ENCODE measurements at regions not wholly inside any gene's neighbourhood (a gene's known extent, or its start where the extent isn't known, plus 50 kb on each side); places are given as distances from the start of the nearest gene placed in this dataset.

GRCh38 chr6:152811785-152812184 is 61.2 kb downstream of the VIP start:
- Histone ChIP-seq H3K27ac (no peak overlapping the region), H3K27me3 (no peaks in the 10 kb centered on the region), H3K9me3 (no peaks in the 10 kb centered on the region), H3K36me3 (no peaks in the 10 kb centered on the region), H3K4me3 (no peak overlapping the region), H3K4me1 (no peaks in the 10 kb centered on the region)
- TF ChIP-seq POLR2A (IDR thresholded peaks at IDR 0.05), result no peak
- TF ChIP-seq CTCF (IDR thresholded peaks at IDR 0.05 in 4 of 5, conservative IDR thresholded peaks at IDR 0.05 in 1 of 5), result no peak
- in situ Hi-C loops (cut with MboI; ENCODE audit: low sequenced_read_pairs in 4 of 4) (no loop called here), intact Hi-C loops (cut with DNase I; ENCODE audit: low total_unique reads) (no loop called here)
- DNase-seq, result no peak
- ATAC-seq, result no peak

- no peak for DNase-seq
- H3K36me3 ChIP-seq, result no peaks in the 10 kb centered on the region
- intact Hi-C loops (cut with DNase I; ENCODE audit: low total_unique reads), result no loop called here
- no peak for ATAC-seq
- H3K4me3 ChIP-seq, result no peak overlapping the region
- H3K9me3 ChIP-seq, result no peaks in the 10 kb centered on the region
- no peak overlapping the region for H3K27ac ChIP-seq
- no peaks in the 10 kb centered on the region for H3K27me3 ChIP-seq
- in situ Hi-C loops (cut with MboI; ENCODE audit: low sequenced_read_pairs in 4 of 4), result no loop called here
- no peaks in the 10 kb centered on the region for H3K4me1 ChIP-seq
- TF ChIP-seq POLR2A (IDR thresholded peaks at IDR 0.05) (no peak), CTCF (IDR thresholded peaks at IDR 0.05 in 4 of 5, conservative IDR thresholded peaks at IDR 0.05 in 1 of 5) (no peak)
Measured at GRCh38 chr6:152815230-152815872, 64.8 kb downstream of the VIP start.

GRCh38 chr6:152816055-152816454 is 65.5 kb downstream of the VIP start:
- H3K36me3 ChIP-seq, result no peaks in the 10 kb centered on the region
- no peak for ATAC-seq
- H3K27ac ChIP-seq, result no peak overlapping the region
- DNase-seq, result no peak
- H3K9me3 ChIP-seq, result no peaks in the 10 kb centered on the region
- intact Hi-C loops (cut with DNase I; ENCODE audit: low total_unique reads), result no loop called here
- no peaks in the 10 kb centered on the region for H3K4me1 ChIP-seq
- in situ Hi-C loops (cut with MboI; ENCODE audit: low sequenced_read_pairs in 4 of 4), result no loop called here
- TF ChIP-seq CTCF (IDR thresholded peaks at IDR 0.05 in 4 of 5, conservative IDR thresholded peaks at IDR 0.05 in 1 of 5) (no peak), POLR2A (IDR thresholded peaks at IDR 0.05) (no peak)
- H3K4me3 ChIP-seq, result no peak overlapping the region
- H3K27me3 ChIP-seq, result no peaks in the 10 kb centered on the region

GRCh38 chr6:152821525-152821924 is 70.9 kb downstream of the VIP start:
- Histone ChIP-seq H3K4me3 (no peak overlapping the region), H3K36me3 (no peaks in the 10 kb centered on the region), H3K27me3 (no peaks in the 10 kb centered on the region), H3K4me1 (no peaks in the 10 kb centered on the region), H3K9me3 (no peaks in the 10 kb centered on the region), H3K27ac (no peak overlapping the region)
- in situ Hi-C loops (cut with MboI; ENCODE audit: low sequenced_read_pairs in 4 of 4) (no loop called here), intact Hi-C loops (cut with DNase I; ENCODE audit: low total_unique reads) (no loop called here)
- no peak for TF ChIP-seq POLR2A (IDR thresholded peaks at IDR 0.05)
- no peak for TF ChIP-seq CTCF (IDR thresholded peaks at IDR 0.05 in 4 of 5, conservative IDR thresholded peaks at IDR 0.05 in 1 of 5)
- DNase-seq, result no peak
- no peak for ATAC-seq

GRCh38 chr6:152824666-152825065 is 74.1 kb downstream of the VIP start:
- H3K4me1 ChIP-seq, result no peaks in the 10 kb centered on the region
- DNase-seq (no peak), ATAC-seq (no peak)
- TF ChIP-seq POLR2A (IDR thresholded peaks at IDR 0.05) (no peak), CTCF (IDR thresholded peaks at IDR 0.05 in 4 of 5, conservative IDR thresholded peaks at IDR 0.05 in 1 of 5) (no peak)
- H3K27ac ChIP-seq, result no peak overlapping the region
- in situ Hi-C loops (cut with MboI; ENCODE audit: low sequenced_read_pairs in 4 of 4) (no loop called here), intact Hi-C loops (cut with DNase I; ENCODE audit: low total_unique reads) (no loop called here)
- no peak overlapping the region for H3K4me3 ChIP-seq
- H3K36me3 ChIP-seq, result no peaks in the 10 kb centered on the region
- no peaks in the 10 kb centered on the region for H3K9me3 ChIP-seq
- no peaks in the 10 kb centered on the region for H3K27me3 ChIP-seq

Measured in gastrocnemius medialis (tissue), 4 donors.